Right forelimb (tissue), 1 donor: ENCODE measurements at regions not wholly inside any gene's neighbourhood (a gene's known extent, or its start where the extent isn't known, plus 50 kb on each side); places are given as distances from the start of the nearest gene placed in this dataset.
"Not testable (repeated sequence)": the region's sequence is repeated elsewhere in the genome, so short reads cannot be mapped to it uniquely, and the experiment has no call there.

Experiments
- DNase-seq: peaks from one replicate; pipeline ENCODE4 v3.0.0-alpha.2; 2018

DNA sequence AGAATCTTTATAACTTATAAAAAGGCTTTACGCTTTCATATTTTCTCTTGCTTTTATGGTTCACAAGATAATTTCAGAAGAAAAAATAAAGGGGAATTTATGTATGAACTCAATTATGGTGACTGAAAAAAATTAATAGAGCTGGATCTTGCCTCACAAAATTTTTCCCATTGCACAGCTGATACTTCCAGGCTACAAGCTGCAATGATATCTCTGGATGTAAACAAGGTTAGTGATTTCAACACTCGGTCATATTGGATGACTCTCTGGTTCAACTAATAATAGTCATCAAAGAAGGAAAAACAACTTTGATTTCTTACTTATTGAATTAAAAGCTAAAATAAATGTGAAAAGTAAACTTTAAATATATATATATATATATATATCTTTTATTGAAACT is 868.0 kb downstream of the FAT4 start:
- DNase-seq, result no peak

GRCh38 chr4:126183206-126183605 is 868.5 kb downstream of the FAT4 start:
- DNase-seq, result no peak

GRCh38 chr4:126191536-126191935 is 876.8 kb downstream of the FAT4 start:
- DNase-seq, result no peak

GRCh38 chr4:126192506-126192905 is 877.8 kb downstream of the FAT4 start:
- no peak for DNase-seq

DNA sequence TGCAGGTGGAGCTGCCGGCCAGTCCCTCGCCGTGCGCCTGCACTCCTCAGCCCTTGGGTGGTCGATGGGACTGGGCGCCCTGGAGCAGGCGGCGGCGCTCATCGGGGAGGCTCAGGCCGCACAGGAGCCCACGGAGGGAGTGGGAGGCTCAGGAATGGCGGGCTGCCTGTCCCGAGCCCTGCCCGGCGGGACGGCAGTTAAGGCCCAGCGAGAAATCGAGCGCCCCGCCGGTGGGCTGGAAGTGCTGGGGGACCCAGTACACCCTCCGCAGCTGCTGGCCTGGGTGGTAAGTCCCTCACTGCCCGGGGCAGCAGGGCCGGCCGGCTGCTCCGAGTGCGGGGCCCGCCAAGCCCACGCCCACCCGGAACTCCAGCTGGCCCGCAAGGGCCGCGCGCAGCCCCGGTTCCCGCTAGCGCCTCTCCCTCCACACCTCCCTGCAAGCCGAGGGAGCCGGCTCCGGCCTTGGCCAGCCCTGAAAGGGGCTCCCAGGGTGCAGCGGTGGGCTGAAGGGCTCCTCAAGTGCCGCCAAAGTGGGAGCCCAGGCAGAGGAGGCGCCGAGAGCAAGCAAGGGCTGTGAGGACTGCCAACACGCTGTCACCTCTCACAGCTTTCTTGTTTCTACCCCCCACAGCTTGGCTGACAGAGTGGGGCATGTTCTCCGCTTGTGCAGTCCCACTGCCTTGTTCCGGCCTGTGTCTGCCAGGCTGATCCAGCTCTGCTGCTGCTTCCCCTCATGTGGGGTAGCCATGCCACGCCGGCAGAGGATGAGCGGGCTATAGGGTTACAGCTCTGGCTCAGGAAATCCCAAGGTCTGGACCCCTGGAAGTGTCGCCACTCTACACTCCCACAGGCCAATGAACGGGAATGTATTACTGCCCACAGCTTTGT is 886.7 kb downstream of the FAT4 start:
- not testable (repeated sequence) for DNase-seq

DNA sequence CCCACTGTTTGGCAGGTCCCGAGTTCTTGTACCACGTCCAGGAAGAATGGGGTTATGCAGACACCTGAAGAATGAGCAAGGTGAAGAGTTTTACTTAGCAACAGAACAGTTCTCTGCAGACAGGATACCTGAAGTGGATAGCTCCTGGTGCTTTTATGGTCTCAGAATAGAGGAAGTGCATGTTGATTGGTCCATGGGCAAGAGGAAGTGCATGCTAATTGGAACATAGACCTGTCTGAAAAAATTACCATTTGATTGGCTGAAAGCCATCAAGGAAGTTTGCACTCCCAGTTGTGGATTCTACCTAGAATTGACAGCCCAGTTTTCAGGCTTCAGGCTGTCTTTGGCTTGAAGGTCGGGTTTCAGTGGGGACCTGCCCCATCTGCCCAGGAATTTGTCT is 887.5 kb downstream of the FAT4 start:
- no peak for DNase-seq

- DNase-seq, result no peak
Measured at GRCh38 chr4:126207910-126208309, 893.2 kb downstream of the FAT4 start.

GRCh38 chr4:126209147-126209546 is 894.4 kb downstream of the FAT4 start:
- no peak for DNase-seq

DNA sequence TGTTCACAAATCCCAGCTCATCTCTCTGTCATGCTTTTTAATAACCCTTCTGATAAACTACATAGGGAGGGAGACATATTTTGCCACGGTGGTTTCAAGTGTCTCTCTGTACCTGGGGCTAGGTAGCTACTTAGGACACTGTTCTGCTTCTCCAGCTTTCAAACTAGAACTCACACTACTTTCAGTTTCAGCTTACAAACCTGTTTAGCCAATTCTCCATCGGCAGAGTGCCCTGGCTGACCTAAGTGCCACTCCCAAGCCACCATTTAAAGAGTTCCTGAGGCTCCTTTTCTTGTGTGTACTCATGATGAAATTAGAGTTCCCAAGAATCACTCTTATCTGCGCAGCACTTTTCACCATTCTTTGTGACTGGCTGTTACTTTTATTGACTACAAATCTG is 899.2 kb downstream of the FAT4 start:
- DNase-seq, result no peak

GRCh38 chr4:126215759-126216158 is 901.0 kb downstream of the FAT4 start:
- no peak for DNase-seq

- DNase-seq, result no peak
Measured at GRCh38 chr4:126216611-126217010, 901.9 kb downstream of the FAT4 start.

GRCh38 chr4:126221282-126221681 is 906.5 kb downstream of the FAT4 start:
- DNase-seq, result no peak

DNA sequence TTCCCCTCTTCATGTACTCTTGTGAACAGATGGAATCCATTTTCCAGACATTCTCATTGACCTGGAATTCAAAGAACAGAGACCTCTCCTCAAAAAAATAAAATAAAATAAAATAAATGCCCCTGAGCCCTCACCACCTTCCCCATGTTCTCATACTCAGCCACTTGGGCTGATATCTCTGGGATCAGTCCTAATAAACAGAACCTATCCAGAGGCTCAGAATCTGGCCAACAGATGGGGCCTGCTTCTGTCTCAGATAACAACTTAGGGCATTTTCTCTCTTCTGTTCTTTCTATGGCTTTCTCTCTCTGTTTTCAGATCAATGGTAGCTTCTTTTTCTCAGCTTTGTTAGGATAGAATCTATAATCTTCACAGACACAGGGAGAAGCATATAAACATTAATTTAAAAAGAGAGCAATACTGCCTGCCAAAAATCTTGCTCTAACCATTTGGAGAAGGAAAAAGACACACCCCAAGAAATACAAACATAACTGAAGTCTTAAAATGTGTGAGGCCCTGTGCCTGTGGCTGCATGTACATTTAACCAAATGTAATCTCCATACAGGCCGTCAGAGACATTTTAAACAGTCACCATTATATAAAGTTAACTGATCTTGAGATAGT is 907.1 kb downstream of the FAT4 start:
- no peak for DNase-seq

- DNase-seq, result no peak
Measured at GRCh38 chr4:126223784-126224407, 909.1 kb downstream of the FAT4 start.

DNA sequence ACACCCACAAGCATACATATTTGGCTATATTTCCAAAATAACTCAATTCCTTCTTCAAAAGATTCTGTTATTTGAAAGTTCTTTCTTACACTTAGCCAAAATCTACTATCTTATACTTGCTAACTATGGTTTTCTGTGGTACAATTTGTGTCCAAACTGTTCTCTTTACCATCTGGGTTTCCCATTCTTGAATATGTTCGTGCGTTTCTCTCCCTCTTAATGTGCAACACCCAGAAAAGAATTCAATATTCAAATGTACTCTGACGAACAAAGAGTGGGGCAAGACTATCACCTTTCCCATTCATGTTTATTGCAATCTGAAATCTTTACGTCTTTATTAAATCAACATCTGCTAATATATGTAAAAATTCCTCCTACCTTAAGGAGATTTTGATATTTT is 912.7 kb downstream of the FAT4 start:
- DNase-seq, result no peak

DNA sequence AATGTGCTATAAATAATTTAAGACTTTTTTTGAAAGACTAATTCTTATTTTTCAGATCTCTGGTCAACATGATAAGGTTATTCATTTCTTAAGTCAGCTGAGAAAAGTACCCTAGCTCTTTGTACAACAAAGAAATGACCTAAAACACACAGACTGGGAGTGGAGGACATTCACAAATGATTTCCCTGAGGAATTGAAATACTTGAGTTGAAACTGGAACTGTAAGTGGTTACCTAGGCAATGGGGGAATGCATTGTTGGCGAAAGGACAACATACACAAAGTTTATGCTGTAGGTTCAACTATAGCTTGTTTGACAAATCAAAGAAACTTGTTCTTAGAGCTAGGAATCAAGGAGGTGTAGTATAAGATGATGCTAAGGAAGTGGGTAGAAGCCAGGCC is 915.5 kb downstream of the FAT4 start:
- DNase-seq, result no peak

GRCh38 chr4:126233483-126233882 is 918.7 kb downstream of the FAT4 start:
- DNase-seq, result no peak

DNA sequence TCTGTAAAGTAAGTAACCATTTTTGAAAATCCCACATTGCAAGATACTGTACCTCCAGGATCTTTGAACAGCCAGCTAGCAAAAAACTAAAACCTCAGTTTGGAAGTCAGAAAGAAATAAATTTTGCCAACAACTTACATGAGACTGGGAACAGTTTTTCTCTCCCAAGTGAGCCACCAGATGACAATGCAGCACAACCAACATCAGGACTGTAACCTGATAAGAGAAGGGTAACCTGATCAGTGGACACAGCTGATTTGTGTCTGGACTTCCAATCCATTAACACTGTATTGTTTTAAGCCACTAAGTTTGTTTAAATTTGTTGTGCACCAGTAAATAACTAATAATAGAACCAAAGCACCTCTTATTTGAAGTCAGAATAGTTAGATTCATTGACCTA is 923.3 kb downstream of the FAT4 start:
- DNase-seq, result no peak

DNA sequence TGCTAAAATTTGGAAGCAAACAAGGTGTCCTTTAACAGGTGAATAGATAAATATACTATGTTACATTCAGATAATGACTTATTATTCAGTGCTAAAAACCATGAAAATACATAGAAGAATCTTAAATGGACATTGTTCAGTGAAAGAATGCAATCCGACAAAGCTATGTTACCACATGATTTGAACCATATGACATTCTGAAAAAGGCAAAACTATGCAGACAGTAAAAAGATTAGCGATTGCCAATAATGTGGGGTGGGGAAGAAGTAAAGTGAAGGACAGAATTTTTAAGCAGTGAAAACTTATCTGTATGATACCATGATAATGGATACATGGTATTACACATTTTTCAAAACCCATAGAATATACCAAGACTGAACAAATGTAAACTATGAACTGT is 926.9 kb downstream of the FAT4 start:
- DNase-seq, result no peak

- no peak for DNase-seq
Measured at GRCh38 chr4:126242679-126243390, 928.1 kb downstream of the FAT4 start.

GRCh38 chr4:126247409-126247808 is 932.7 kb downstream of the FAT4 start:
- no peak for DNase-seq

DNA sequence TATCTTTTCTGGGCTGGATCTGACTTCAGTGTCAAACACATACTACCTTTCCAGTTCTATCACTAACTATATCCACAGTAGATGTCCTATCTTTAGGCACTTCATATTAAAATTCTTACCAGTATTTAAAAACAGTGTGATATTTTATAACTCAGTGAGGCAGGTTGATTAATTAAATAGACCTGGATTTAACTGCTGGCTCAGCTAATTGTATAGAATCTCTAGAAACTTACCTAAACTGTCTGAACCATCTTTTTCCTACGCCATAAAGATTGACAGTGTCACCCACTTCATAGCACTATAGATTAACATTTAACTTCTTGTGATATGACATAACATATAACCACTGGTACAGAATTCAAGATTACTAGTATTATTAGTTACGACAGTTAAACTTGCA is 935.3 kb downstream of the FAT4 start:
- no peak for DNase-seq

DNA sequence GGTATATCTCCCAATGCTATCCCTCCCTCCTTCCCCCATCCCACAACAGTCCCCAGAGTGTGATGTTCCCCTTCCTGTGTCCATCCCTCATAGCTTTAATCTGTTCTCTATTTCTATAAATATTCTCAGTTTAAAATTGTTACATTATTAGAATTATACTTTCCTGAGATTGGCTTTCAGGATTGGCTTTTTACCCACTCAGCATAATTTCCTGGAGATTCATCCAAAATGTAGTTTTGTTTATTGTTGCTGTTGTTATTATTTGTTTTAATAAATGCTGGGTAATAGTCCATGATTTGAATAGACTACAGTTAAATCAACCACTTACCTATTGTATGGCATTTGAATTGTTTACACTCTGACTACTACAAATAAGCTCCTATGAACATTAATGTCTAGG is 936.4 kb downstream of the FAT4 start:
- DNase-seq, result no peak
